Osteocyte (in vitro differentiated cells): ENCODE measurements at regions not wholly inside any gene's neighbourhood (a gene's known extent, or its start where the extent isn't known, plus 50 kb on each side); places are given as distances from the start of the nearest gene placed in this dataset.

ENCODE experiments used
- DNase-seq: peaks from one replicate; pipeline ENCODE4 v3.0.0; 2021; ENCODE audit warnings: mixed read lengths; ENCODE audit not compliant: unreplicated experiment; ENCODE audit errors: extremely low spot score
- H3K27ac Mint-ChIP-seq: one replicate; pipeline ENCODE4 v1.8.0; 2021; ENCODE audit warnings: mild to moderate bottlenecking, mixed read lengths; ENCODE audit not compliant: unreplicated experiment
- H3K27me3 Mint-ChIP-seq: one replicate; pipeline ENCODE4 v1.8.0; 2021; ENCODE audit warnings: mixed read lengths; ENCODE audit not compliant: unreplicated experiment
- H3K36me3 Mint-ChIP-seq: one replicate; pipeline ENCODE4 v1.8.0; 2021; ENCODE audit warnings: mixed read lengths; ENCODE audit not compliant: unreplicated experiment
- H3K4me1 Mint-ChIP-seq: one replicate; pipeline ENCODE4 v1.8.0; 2021; ENCODE audit warnings: mixed read lengths; ENCODE audit not compliant: unreplicated experiment
- H3K4me3 Mint-ChIP-seq: one replicate; pipeline ENCODE4 v1.8.0; 2021; ENCODE audit warnings: mild to moderate bottlenecking, moderate library complexity, mixed read lengths; ENCODE audit not compliant: unreplicated experiment
- H3K9me3 Mint-ChIP-seq: one replicate; pipeline ENCODE4 v1.8.0; 2021; ENCODE audit warnings: mixed read lengths; ENCODE audit not compliant: unreplicated experiment
- TF ChIP-seq, protein P1 (sequence below): fragments of 200-600 bp; sonication (generic); IDR thresholded peaks from 2 replicates; pipeline ENCODE4 v1.5.0; 2021; ENCODE audit warnings: antibody characterized with exemption, mild to moderate bottlenecking, moderate library complexity

DNA sequence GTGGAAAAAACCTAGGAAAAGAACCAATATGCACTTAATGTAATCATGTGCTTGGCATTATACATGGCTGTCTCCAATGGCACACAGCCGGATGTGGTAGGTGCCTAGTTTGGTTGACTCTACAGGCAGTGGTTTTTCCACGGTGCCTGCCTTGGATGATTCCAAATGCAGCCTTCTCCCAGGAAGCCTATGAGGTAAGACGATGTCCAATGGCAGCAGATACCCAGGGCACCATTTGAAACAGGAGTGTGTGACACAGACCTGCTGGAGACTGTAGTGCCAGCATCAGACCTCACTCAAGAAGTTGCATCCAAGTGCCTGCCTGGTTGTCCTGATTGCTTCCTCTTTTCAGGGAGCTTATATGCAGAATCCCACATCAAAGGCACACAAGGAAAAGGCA lies 88.0 kb upstream of the VASH1 start:
- Mint-ChIP-seq H3K27me3 (no peaks in the 10 kb centered on the region), H3K36me3 (no peaks in the 10 kb centered on the region), H3K4me1 (no peaks in the 10 kb centered on the region), H3K9me3 (no peaks in the 10 kb centered on the region), H3K27ac (no peak overlapping the region), H3K4me3 (no peak overlapping the region)
- TF ChIP-seq, protein P1, sequence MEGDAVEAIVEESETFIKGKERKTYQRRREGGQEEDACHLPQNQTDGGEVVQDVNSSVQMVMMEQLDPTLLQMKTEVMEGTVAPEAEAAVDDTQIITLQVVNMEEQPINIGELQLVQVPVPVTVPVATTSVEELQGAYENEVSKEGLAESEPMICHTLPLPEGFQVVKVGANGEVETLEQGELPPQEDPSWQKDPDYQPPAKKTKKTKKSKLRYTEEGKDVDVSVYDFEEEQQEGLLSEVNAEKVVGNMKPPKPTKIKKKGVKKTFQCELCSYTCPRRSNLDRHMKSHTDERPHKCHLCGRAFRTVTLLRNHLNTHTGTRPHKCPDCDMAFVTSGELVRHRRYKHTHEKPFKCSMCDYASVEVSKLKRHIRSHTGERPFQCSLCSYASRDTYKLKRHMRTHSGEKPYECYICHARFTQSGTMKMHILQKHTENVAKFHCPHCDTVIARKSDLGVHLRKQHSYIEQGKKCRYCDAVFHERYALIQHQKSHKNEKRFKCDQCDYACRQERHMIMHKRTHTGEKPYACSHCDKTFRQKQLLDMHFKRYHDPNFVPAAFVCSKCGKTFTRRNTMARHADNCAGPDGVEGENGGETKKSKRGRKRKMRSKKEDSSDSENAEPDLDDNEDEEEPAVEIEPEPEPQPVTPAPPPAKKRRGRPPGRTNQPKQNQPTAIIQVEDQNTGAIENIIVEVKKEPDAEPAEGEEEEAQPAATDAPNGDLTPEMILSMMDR, result no peak
- no peak for DNase-seq

DNA sequence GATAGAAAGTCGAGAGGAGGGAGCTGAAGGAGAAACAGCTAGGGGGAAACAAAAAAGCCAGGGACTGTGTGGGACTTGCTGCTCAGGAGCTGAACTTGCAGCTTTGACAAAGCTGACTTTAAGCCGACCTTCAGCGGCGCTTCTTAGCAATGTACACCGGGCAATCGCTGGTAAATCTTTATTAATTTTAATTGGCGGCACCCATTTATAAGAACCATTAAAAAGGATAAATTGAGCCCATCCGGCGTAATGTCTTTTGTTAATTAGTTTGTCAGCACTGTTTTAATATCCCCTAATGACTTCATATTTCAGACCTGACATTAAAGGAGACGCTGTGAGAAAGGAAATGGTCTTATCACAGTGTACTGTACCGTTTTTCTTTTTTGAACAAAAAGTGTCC lies 86.2 kb upstream of the VASH1 start:
- TF ChIP-seq, protein P1, result no peak

DNA sequence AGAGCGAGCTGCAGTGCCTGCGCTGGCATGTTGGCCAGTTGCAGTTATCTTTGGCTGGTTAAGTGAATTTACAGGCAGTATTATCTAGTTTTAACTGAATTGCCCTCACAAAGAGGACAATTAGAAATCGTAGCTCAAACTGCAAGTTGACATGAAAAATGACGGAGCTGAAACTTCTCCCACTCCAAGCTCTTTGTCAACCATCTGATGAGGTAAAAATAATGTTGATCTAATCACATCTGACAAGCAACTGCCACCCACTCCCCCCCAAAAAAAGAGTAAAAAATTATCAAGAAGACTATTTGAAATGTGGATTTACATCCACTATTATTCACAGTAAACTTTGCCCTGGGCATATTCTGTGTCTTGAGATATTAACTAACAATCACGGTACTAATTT lies 84.7 kb upstream of the VASH1 start:
- Mint-ChIP-seq H3K4me1 (no peaks in the 10 kb centered on the region), H3K9me3 (peaks cover 14% of the 10 kb centered on the region), H3K27me3 (no peaks in the 10 kb centered on the region), H3K4me3 (no peak overlapping the region), H3K36me3 (no peaks in the 10 kb centered on the region), H3K27ac (no peak overlapping the region)
- TF ChIP-seq, protein P1, result no peak
- DNase-seq, result no peak

More for the DNA sequence above, 86.2 kb upstream of the VASH1 start:
- no peak overlapping the region for H3K27ac Mint-ChIP-seq
- no peaks in the 10 kb centered on the region for H3K36me3 Mint-ChIP-seq
- H3K27me3 Mint-ChIP-seq, result no peaks in the 10 kb centered on the region
- no peak overlapping the region for H3K4me3 Mint-ChIP-seq
- DNase-seq, result no peak
- peaks cover 1% of the 10 kb centered on the region for H3K9me3 Mint-ChIP-seq
- no peaks in the 10 kb centered on the region for H3K4me1 Mint-ChIP-seq

DNA sequence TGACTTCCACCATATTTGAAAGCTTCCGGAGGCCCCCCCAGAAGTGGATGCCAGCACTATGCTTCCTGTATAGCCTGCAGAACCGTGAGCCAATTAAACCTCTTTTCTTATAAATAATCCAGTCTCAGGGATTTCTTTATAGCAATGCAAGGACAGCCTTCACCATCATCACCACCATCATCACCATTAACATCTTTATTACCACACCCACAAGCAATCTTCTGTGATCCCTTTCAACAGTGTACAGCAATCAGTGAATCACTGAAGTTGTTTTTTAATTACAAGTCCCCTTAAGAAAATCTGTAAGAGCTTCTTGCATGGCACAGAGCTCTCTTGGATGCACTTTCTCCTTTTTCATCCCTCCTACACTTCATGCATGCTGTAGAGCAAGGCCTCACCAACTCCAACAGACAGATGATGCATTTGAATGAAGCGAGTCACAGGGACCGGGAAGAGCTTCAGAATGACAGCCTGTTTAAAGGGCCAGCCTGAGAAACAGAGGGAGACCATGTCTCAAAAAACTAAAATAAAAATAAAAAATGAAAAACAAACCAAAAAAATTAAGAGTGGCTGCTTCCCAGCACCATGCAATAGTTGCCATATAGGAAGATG lies 83.6 kb upstream of the VASH1 start:
- Mint-ChIP-seq H3K4me3 (no peak overlapping the region), H3K4me1 (no peaks in the 10 kb centered on the region), H3K27ac (no peak overlapping the region), H3K27me3 (no peaks in the 10 kb centered on the region), H3K36me3 (no peaks in the 10 kb centered on the region), H3K9me3 (peaks cover 25% of the 10 kb centered on the region)
- DNase-seq, result no peak
- TF ChIP-seq, protein P1, result no peak

DNA sequence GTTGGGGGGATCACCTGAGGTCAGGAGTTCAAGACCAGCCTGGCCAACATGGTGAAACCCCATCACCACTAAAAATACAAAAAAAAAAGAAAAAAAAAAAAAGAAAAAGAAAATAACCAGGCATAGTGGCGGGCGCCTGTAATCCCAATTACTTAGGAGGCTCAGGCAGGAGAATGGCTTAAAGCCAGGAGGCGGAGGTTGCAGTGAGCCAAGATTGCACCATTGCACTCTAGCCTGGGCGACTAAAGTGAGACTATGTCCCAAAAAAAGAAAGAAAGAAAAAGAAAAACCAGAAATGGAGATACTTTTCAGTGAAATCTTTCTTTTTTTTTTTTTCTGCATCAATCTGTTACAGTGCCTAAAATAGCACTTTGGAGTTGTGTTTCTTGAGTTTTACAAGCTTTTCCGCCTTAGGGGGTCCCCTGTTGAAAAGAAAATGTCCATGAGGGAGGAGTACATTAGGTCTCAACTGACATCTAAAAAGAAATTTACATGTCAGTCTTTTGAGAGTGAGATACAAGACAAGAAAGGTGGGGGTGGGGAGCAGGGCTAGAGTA lies 82.9 kb upstream of the VASH1 start:
- Mint-ChIP-seq H3K9me3 (peaks cover 30% of the 10 kb centered on the region), H3K36me3 (no peaks in the 10 kb centered on the region), H3K27me3 (no peaks in the 10 kb centered on the region), H3K4me1 (no peaks in the 10 kb centered on the region), H3K4me3 (no peak overlapping the region), H3K27ac (no peak overlapping the region)
- peak; percentile 25 for DNase-seq
- TF ChIP-seq, protein P1, result no peak
